PFSK-1 (cell line): ENCODE measurements at regions not wholly inside any gene's neighbourhood (a gene's known extent, or its start where the extent isn't known, plus 50 kb on each side); places are given as distances from the start of the nearest gene placed in this dataset.

Experiments used
- FOXP2 ChIP-seq: optimal IDR thresholded peaks from 2 replicates; pipeline ENCODE3; 2011; ENCODE audit warnings: borderline replicate concordance, control low read depth, inconsistent platforms; ENCODE audit not compliant: insufficient read depth; ENCODE audit errors: extremely low read length, extremely low read depth
- POLR2AphosphoS5 ChIP-seq: IDR thresholded peaks from 2 replicates; pipeline ENCODE4 v1.6.1; 2012; ENCODE audit warnings: low read depth, mild to moderate bottlenecking, control low read depth, low read length, moderate library complexity
- REST ChIP-seq, 2 experiments: IDR thresholded peaks; 2 replicates each; pipeline versions ENCODE4 v1.6.1 to v1.8.0; 2011 to 2012; ENCODE audit warnings: low read depth in 2 of 2, low read length in 2 of 2, control low read depth in 1 of 2, inconsistent platforms in 1 of 2, mild to moderate bottlenecking in 1 of 2, moderate library complexity in 1 of 2; ENCODE audit not compliant: insufficient read depth in 1 of 2
- SIN3A ChIP-seq: IDR thresholded peaks from 2 replicates; pipeline ENCODE4 v1.6.1; 2012; ENCODE audit warnings: mild to moderate bottlenecking, low read length, moderate library complexity, borderline replicate concordance; ENCODE audit not compliant: insufficient read depth
- TAF1 ChIP-seq: IDR thresholded peaks from 2 replicates; pipeline ENCODE4 v1.6.1; 2012; ENCODE audit warnings: low read length, control low read depth, borderline replicate concordance; ENCODE audit not compliant: insufficient read depth

- TF ChIP-seq TAF1 (no peak), POLR2AphosphoS5 (no peak), REST (IDR thresholded peaks at IDR 0.05; ENCODE audit: insufficient read depth in 1 of 2, low read depth in 2 of 2, low read length in 2 of 2) (no peak), SIN3A (no peak), FOXP2 (no peak)
Observed at GRCh38 chr3:145450018-145450682, 710.8 kb downstream of the PLOD2 start.
